HepG2 (cell line): ENCODE measurements at regions not wholly inside any gene's neighbourhood (a gene's known extent, or its start where the extent isn't known, plus 50 kb on each side); places are given as distances from the start of the nearest gene placed in this dataset.
A peak's percentile ranks its signal among the peaks of the same experiment; 100 is the strongest.

Experiments used
- MAFK ChIP-seq, 2 experiments: IDR thresholded peaks in 1 of 2; conservative IDR thresholded peaks in 1 of 2; 2 replicates each; pipeline ENCODE4 v1.6.1; 2011; ENCODE audit warnings: improper control_type of control experiment in 2 of 2, low read length in 2 of 2
- RBM22 ChIP-seq: fragments of 200-400 bp; formaldehyde crosslinking; optimal IDR thresholded peaks from 2 replicates; pipeline ENCODE3; 2017; ENCODE audit warnings: mild to moderate bottlenecking, low read length, moderate library complexity
- ZNF639 ChIP-seq: conservative IDR thresholded peaks from 2 replicates; pipeline ENCODE4 v1.6.1; 2018; ENCODE audit warnings: missing genetic modification reagents
- TF ChIP-seq, protein P1 (sequence below): sonication (generic); formaldehyde crosslinking; IDR thresholded peaks from 2 replicates; pipeline ENCODE4 v1.9.0; 2021; ENCODE audit warnings: mild to moderate bottlenecking, missing genetic modification reagents

DNA sequence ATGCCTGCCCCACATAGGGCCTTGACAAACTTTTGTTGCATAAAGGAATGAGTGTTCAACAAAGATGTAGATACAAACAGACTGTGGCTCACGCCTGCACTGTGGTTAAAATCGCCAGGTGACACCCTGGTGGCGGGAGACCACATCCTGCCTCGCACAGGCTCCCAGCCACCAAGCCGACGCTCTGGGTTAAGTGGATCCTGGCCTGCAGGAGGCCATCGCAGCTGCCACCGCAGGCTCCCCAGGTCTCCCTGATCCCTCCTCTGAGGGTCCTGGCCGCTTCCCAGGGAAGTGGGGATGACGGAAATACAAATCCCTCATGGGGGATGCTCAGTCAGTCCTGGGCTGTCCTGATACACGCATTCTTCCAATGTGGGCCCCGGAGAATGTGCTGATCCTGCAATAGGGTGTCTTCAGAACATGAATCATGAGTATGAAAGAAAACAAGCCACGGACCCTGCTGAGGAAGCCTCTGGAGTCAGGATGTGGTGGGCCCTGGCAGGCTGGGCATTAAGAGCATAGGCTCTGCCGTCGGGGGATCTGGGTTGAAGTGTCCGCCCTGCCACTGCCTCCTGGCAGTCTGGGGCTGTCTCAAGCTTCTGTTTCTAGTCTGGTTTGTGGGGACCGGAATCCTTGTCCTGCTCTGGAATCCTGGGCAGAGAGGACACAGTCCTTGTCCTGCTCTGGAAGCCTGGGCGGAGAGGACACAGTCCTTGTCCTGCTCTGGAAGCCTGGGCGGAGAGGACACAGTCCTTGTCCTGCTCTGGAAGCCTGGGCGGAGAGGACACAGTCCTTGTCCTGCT is 53.5 kb upstream of the BEGAIN start (continued):
- TF ChIP-seq, protein P1, sequence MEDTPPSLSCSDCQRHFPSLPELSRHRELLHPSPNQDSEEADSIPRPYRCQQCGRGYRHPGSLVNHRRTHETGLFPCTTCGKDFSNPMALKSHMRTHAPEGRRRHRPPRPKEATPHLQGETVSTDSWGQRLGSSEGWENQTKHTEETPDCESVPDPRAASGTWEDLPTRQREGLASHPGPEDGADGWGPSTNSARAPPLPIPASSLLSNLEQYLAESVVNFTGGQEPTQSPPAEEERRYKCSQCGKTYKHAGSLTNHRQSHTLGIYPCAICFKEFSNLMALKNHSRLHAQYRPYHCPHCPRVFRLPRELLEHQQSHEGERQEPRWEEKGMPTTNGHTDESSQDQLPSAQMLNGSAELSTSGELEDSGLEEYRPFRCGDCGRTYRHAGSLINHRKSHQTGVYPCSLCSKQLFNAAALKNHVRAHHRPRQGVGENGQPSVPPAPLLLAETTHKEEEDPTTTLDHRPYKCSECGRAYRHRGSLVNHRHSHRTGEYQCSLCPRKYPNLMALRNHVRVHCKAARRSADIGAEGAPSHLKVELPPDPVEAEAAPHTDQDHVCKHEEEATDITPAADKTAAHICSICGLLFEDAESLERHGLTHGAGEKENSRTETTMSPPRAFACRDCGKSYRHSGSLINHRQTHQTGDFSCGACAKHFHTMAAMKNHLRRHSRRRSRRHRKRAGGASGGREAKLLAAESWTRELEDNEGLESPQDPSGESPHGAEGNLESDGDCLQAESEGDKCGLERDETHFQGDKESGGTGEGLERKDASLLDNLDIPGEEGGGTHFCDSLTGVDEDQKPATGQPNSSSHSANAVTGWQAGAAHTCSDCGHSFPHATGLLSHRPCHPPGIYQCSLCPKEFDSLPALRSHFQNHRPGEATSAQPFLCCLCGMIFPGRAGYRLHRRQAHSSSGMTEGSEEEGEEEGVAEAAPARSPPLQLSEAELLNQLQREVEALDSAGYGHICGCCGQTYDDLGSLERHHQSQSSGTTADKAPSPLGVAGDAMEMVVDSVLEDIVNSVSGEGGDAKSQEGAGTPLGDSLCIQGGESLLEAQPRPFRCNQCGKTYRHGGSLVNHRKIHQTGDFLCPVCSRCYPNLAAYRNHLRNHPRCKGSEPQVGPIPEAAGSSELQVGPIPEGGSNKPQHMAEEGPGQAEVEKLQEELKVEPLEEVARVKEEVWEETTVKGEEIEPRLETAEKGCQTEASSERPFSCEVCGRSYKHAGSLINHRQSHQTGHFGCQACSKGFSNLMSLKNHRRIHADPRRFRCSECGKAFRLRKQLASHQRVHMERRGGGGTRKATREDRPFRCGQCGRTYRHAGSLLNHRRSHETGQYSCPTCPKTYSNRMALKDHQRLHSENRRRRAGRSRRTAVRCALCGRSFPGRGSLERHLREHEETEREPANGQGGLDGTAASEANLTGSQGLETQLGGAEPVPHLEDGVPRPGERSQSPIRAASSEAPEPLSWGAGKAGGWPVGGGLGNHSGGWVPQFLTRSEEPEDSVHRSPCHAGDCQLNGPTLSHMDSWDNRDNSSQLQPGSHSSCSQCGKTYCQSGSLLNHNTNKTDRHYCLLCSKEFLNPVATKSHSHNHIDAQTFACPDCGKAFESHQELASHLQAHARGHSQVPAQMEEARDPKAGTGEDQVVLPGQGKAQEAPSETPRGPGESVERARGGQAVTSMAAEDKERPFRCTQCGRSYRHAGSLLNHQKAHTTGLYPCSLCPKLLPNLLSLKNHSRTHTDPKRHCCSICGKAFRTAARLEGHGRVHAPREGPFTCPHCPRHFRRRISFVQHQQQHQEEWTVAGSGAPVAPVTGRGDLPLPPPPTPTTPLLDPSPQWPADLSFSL (CRISPR knock-in tag), result no peak
- peak; percentile 22 to 29; a peak in 1 of 4 replicates for TF ChIP-seq MAFK (conservative IDR thresholded peaks at IDR 0.05 in 1 of 2, IDR thresholded peaks at IDR 0.05 in 1 of 2; ENCODE audit: low read length in 2 of 2)
- no peak for TF ChIP-seq ZNF639 (CRISPR knock-in tag)
- TF ChIP-seq RBM22, result no peak
